HG03039 (cell line): ENCODE measurements at regions not wholly inside any gene's neighbourhood (a gene's known extent, or its start where the extent isn't known, plus 50 kb on each side); places are given as distances from the start of the nearest gene placed in this dataset.

Experiments used
- ATAC-seq: cut with Tn5 transposase; IDR thresholded peaks from one replicate; pipeline ENCODE4 v1.9.1; 2021; ENCODE audit warnings: mild to moderate bottlenecking, moderate library complexity; ENCODE audit not compliant: unreplicated experiment

DNA sequence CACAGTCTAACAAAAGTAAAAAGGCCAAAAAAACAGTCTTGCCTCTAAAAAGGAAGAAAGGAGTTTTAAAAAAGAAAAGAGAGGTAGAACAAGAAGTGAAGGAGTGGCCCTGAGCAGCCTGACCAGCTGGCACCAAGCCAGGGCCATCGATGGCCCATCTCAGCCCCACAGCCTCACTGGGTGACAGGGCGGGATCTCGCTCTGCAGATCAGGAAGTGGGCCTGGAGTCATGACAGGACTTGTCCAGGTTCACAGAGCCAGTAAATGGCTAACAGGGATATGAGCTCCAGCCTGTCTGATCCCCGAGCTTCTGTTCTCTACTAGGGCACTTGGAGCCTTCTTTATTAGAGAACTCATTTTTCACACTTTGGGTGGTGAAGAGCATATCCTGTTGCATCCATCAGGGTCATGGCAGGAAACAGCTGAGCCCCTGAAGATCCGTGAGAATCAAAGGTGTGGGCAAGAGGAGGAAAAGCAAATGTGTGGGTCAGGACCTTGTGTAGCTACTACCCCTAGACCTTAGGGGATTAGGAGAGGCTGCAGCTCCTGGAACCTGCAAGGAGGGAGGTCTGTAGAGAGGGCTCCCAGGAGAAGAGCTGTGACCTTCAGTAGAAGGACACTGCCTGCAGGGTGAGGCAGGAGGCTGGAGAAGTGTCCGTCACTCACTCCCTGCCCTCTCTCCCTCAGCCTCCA lies 299.0 kb upstream of the MSX2 start:
- ATAC-seq: no peak

DNA sequence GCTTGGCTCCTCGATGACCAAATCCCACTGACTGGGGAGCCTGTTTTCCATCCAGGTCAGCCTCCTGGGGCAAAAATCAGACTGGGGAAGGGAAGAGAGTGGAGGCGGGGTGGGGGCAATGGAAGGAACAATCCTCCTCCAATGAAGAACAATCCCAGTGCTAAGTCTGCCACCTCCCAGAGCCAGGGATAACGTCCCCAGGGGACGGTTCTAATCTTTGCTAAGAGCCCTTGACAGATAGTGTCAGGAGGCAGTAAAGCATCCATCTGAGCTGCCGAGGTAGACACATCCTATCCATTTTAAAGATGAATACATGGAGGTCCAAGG lies 298.5 kb upstream of the MSX2 start:
- ATAC-seq: no peak

DNA sequence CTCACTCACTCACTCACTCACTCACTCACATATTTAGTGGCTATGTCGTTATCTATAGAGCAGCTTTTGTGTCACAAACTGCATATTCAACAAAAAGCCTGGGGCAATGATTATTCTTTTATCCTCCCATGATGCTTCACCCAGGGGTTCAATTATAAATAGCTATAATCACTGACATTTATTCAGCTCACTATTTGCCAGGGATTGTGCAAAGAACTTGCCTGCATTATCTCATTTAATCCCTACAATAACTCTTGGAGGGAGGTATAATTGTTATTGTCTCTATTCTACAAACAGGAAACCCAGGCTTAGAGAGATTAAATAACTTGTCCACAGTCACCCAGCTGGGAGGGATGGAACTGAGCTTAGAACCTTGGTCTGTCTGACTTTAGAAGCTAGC lies 298.0 kb upstream of the MSX2 start:
- no peak for ATAC-seq

DNA sequence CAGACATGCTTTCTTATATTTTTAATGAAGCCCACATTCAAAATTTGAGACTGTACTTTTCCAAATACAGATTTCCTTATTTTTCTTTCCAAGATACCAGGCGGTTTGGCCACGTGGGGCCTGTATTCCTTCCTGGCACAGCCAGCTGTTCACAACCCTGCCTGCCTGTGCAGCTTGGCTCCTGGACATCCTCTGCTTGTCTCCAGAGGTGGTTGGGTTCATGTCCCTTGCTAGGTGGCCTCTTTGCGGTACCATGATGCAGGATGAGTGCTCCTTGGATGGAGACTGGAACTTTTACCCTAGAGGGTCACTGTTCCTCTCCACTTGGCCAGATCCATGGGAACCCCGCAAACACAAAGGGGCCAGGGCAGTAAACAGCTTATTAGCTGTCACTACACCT lies 297.5 kb upstream of the MSX2 start:
- no peak for ATAC-seq

DNA sequence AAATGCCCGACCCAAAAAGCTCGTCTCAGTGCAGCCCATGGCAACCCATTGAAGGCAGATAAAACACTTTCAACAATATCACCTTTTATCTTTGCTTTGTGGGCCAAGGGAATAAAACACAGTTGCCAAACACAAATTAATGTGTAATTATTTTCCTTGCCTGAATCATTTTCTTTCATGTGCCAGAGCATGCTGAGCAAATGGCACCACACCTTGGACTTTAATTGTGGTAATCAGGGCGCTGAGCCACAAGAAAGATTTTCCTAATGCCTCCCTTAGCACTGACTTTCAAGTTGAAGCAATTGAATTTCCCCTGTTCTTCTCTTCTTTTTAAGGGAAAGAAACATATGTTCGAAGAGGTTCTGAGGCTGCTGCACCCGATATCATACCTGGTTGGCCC lies 297.1 kb upstream of the MSX2 start:
- no peak for ATAC-seq

DNA sequence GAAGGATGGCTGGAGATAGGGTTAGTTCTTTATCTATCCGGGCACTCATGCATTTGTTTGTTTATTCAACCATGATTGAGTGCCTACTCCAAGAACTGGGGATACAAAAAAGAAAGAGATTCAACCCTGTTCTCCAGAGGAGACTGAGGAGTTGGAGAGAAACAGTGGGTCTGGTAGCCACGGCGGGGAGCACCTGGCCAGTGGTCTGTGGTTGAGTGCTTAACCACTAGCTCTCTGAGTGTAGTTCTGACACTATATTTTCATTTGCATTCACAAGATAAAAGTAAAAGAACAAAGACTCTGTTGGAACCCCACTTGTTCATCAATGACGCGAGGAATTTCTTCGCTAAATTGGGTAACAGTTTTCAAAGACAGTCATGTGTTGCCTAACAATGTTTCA lies 295.5 kb upstream of the MSX2 start:
- ATAC-seq: no peak

DNA sequence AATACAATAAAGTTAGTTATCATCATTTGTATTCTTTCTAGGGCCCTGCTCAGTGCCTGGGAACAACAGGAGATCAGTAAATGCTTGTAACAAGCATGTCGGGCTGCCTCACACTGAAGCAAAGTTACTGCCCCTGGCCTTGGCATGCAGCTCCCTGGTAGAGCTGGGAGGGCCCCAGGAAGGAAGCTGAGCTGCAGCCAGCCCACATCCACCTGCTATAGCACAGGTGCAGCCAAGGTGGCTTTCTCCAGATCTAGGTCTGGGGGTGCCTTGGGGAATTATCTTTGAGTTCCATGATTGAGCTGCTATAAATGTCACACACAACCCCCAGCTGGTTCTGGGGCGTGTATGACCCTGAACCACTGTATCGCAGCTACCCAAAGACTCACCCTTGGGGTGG lies 293.4 kb upstream of the MSX2 start:
- no peak for ATAC-seq

DNA sequence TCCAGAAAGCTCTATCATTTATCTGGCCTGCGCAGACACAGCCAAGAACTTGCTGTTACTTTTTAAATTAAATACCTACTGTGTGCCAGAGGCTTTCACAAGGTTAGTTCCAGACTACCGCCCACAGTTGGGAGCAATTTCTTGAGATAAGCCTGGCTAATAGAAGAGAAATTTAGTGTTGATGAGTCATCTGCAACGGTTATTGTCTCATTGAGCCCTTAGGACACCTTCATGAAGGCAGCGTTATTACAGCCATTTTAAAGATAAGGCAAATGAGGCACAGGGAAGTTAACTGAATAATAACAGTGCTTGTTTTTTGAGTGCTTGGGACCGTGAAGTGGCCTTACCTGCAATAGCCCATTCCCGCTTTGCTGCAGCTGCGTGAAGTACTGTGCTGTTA lies 292.9 kb upstream of the MSX2 start:
- no peak for ATAC-seq

DNA sequence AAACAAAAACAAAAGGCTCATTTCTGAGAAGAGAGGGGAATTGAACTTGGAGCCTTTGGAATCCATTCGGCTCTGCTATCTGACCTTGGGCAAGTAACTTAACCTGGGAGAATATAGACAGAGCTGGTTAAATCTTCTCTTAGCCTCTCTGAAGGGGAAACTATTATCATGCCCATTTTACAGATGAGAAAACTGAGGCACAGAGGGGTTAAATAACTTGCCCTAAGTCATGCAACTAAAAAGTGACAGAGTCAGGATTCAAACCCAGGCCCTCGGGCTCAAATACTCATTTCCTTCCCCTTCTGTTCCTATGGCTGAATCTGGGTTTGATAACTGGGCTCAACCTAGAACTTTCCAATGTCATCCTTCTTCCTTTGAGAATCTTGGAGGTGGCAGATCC lies 291.3 kb upstream of the MSX2 start:
- ATAC-seq: no peak

DNA sequence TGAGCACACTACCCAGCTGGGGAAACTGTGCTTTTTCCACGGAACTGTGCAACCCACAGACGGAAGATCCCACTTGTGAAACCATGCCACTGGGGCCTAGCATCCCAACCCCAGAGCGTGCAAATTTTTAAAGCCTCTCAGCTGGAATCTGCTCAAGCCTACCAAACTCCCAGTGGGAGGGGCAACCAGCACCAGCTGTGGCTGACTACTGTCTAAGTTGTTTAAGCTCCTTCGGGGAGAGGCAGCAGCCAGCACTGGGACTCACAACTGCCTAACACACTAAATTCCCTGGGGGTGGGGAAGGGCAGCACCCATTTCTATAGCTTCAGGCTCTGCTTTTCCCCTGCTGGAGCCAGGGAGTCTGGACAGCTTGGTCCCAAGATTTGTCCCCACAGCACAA lies 287.6 kb upstream of the MSX2 start:
- no peak for ATAC-seq

DNA sequence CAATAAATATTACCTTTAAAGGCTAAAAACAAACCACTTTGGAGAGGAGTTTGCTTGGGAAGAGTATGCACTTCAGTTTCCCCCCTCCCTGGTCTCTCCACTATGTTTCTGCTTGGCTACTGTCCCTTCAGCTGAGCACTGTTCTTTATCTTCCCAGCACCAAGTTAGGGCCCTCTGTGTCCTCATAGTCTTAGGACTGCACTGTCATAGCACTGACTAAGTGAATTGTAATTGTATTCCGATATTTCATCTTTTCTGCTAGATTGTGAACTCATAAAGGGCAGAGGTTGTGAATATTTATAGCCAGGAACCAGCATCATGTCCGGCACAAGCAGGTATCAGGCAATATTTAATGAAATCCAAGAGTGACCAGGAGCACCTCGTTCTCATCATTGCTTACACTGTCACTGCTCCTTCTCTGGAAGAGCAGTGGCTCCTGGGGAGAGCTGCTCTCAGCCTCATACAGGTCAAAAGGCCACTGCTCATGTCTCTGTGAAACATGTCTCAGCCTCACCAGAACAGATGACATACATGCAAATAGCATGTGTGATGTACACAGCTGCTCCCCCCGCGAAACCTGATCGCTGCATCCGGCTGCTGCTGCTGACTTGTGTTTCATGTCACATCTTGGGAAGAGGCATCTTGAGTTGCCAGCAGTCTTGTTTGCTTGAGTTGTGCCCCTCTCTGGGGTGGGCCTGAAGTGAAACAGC lies 279.7 kb upstream of the MSX2 start:
- no peak for ATAC-seq

DNA sequence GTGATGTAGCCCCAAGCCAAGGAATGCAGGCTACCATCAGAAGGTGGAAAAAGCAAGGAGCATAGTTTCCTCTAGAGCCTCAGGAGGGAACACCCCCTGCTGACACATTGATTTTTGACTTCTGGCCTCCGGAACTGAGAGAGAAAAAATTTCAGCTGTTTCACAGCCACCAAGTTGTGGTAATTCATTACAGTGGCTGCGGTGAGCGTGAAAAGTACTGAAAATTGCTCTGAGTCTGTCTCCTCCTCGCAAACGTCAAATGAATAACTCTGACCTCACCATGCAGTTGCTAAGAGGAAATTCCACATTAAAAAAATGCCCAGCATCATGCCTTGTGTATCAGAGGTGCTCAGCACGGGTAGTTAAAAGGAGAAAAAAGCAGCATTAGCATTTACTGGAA lies 277.9 kb upstream of the MSX2 start:
- no peak for ATAC-seq

DNA sequence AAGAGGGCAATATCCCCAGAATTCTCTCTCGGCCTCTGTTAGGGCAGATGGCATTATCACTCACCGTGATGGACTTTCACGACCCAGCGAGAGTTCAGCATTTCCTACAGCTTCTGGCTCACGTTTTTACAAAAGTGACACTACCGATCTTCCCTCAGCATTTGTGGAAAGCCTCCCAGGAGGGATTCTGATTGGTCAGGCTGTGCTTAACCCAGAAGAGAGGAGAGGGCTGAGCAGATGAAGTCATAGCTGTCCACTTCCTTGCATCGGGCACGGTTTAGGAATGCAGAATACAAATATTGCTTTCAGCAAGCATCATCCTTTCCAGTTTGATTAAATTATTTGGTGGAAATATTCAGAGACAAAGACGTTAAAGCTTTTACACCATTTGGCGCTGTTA lies 277.4 kb upstream of the MSX2 start:
- no peak for ATAC-seq

DNA sequence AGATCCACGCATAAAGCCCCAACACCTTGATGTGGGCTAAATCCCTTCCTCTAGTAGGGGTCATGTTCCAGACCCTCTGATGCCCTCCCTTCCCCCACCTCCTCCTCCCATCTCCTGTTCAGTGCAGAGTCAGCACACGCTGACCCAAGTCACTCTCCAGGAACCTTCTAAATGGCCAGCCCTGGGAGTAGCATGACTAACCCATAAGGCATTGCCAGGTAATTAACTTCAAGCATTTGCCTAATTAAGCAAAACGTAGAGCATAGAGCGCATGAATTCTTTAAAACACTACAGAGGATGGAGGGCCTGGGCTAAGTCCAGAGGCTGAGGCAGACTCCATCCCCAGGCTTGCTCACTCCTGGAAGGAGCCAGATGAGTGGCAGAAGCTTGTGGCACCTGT lies 276.3 kb upstream of the MSX2 start:
- no peak for ATAC-seq

DNA sequence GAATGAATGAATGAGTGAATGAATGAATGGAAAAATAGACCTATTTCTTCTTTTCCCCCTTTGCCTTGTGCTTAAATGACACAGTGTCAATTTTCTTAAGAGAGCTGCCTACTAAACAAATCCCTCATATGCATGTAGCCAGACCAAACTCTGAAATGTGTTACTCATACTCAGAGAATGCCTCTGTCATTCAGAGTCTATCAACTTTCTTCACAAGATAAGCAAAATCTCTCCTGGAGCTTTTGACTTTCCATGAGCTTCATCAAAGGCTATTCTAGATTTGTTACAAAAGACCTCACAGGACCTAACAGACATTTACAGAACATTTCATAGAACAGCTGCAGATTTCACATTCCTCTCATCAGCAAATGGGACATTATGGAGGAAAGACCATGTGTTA lies 275.7 kb upstream of the MSX2 start:
- no peak for ATAC-seq

DNA sequence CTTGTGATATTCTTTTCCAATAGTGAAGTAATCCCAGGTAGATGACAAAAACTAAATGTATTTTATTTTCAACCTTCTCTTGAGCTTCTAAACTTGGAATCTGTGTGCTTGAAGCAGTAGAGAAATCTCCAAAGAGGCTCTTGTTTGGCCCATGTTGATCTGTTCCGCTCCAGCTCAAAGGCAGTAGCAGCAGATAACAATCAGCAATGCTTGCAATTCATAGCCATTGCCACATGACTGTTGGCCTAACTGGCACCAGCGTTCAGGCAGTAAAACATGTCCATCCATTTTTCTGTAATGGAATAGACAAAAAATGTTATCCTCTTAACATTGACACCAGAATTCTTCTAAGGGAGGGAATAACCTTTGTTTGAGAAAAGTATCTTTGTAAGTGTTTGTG lies 270.7 kb upstream of the MSX2 start:
- ATAC-seq: no peak

DNA sequence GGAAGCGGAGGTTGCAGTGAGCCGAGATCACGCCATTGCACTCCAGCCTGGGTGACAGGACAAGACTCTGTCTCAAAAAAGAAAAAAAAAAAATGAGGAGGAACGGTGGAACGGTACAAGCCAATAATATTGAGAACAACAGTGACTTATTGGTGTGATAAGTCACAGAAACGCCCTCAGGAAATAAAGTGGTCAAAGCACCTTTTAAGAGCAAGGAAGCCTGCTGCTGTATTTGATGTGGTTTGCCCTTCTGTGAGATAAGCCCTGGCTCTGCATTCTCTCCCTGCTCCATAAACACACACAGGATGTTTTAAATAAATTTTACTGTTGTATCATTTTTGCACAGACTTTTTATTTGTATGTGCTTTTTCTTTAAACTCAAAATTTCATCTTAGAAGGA lies 269.9 kb upstream of the MSX2 start:
- ATAC-seq: no peak

DNA sequence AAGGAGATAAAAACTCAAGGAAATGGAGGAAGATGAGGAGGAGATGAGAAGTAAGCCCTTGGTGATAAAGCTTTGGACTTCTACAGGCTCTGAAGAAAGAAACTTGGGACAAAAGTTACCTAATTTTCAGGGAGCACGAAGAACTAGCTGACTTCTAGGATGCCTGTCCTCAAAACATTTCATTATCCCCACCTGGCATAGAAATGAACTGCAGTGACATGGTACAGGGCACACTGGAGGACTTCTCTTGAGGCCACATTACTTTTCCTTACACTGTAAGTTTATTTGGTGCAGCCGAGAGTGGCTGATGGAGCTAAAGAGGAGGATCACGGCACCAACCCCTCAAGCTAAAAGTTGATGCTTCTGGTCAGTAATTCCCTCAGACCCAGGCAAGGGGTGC lies 269.5 kb upstream of the MSX2 start:
- no peak for ATAC-seq

DNA sequence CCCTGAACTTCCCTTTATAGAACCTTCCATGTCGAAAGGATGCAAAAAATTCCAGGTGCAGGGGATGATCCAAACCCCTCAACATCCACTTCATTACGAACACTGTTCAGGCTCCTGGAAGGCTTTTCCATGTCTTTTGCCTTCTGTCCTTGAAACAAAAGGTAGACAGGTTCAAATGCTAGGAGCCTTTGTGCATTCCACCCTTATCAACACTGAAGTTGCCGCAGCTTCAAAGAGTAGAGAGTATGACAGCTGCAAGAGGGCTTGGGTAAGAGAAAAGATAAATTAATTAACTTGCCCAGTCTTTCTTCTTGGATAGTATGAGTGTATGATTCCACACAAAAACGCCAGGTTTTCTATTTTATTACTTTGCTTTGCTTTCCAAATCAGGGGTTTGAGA lies 269.1 kb upstream of the MSX2 start:
- no peak for ATAC-seq

DNA sequence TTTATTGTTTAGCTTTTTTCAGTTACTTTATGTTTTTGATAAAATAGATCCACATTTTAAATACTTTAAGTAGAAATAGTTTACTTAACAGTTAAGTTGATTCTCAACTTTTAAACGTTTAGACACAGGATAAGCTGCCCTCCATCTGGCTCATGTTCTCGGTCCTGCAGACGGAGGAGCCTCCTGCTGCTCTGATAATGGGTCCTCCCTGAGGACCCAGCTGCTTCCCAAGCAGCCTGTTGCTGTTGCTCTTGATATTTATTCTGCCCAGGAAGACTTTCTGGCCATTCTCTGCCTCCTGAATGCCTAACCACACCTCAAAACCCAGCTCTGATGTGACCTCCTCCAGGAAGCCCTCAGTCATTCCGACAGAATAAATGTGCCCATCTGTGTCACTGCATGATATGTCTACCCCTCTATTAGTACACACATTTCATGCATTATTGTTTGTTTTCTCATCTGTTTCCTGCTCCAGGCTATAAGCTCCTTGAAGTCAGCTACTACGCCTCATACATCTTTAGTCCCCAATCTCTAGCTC lies 267.2 kb upstream of the MSX2 start:
- ATAC-seq: no peak

DNA sequence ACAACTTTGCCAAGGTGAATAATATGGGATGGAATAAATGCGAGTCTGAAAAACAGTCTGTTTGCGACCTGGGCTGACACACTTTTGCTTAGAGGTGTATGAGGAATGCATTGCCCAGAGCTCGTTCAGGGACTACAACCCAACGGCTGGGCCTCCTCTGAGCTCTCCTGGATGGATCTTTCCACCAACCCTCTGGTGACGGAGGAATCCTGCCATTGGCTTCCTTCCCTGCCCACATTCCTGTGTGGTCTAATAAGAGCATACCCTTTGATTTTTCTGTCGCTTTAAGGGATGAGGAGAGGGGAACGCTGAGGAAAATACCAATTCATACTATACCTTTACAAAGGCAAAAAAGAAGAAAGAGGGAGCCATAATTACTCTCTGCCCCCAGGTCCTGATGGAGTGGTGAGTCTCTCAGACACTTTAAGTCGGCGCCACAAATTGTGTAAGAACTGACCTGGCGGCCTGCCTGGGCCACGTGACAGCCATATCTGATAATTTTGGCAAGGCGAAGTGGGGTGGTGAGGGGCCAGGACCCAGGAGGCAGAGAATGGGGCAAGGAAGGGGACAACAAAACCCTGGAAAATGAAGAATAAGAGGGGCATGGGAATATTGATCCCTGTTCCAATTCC lies 265.2 kb upstream of the MSX2 start:
- ATAC-seq: no peak

DNA sequence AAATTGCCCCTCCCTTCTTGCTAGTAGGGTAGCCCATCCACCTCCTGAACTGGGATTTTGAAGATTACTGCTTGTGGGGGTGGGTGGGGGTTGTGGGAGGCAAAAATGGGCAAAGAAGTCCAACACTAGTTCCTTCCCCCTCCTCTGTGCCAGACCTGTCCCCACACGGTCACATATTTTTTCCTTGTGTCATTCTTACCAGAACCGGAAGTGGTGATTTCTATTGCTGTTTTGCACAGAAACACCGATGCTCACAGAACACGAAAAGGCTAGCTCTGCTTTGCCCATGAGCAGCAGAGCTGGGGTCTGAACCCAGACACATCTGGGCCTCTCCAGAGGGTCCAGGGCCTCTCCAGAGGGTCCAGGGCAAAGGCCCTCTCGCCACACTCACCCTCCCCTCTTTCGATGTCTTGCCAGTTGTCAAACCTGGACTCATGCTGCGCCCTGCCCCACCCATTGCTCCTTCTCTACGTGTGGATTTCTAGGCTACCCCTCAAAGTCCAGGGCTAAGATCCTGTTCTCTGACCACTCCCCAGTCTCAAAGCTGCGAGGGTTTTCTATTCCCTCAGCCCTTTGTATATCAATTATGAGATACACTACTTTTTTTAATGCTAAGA lies 264.4 kb upstream of the MSX2 start:
- no peak for ATAC-seq
